Trophoblast cell (in vitro differentiated cells and primary cell): ENCODE measurements at regions not wholly inside any gene's neighbourhood (a gene's known extent, or its start where the extent isn't known, plus 50 kb on each side); places are given as distances from the start of the nearest gene placed in this dataset.
A peak's percentile ranks its signal among the peaks of the same experiment; 100 is the strongest.

ENCODE experiments used
- DNase-seq, 2 donors: peaks; one replicate each; pipeline ENCODE4 v3.0.0-alpha.2; 2016
- H2AFZ ChIP-seq: 2 replicates; pipeline ENCODE4 v1.6.1; 2013; ENCODE audit warnings: low read length, moderate library complexity, mild to moderate bottlenecking; ENCODE audit not compliant: insufficient read depth, poor library complexity
- H2AK5ac ChIP-seq: 2 replicates; pipeline ENCODE4 v1.6.1; 2013; ENCODE audit warnings: mild to moderate bottlenecking, low read length
- H2BK120ac ChIP-seq: 2 replicates; pipeline ENCODE4 v1.6.1; 2013; ENCODE audit warnings: low read length, mild to moderate bottlenecking, moderate library complexity; ENCODE audit not compliant: insufficient read depth, poor library complexity
- H2BK12ac ChIP-seq: 2 replicates; pipeline ENCODE4 v1.6.1; 2013; ENCODE audit warnings: mild to moderate bottlenecking, low read length, moderate library complexity
- H2BK5ac ChIP-seq: 2 replicates; pipeline ENCODE4 v1.6.1; 2013; ENCODE audit warnings: low read length, low read depth, moderate library complexity, mild to moderate bottlenecking; ENCODE audit not compliant: poor library complexity
- H3K14ac ChIP-seq: 2 replicates; pipeline ENCODE4 v1.6.1; 2013; ENCODE audit warnings: mild to moderate bottlenecking, low read length
- H3K18ac ChIP-seq: 2 replicates; pipeline ENCODE4 v1.6.1; 2013; ENCODE audit warnings: mild to moderate bottlenecking, low read length
- H3K23ac ChIP-seq: 2 replicates; pipeline ENCODE4 v1.6.1; 2013; ENCODE audit warnings: low read length
- H3K27ac ChIP-seq: 2 replicates; pipeline ENCODE4 v1.5.1; 2013; ENCODE audit warnings: low read depth, mild to moderate bottlenecking, inconsistent platforms, low read length, moderate library complexity
- H3K27me3 ChIP-seq: 2 replicates; pipeline ENCODE4 v1.6.1; 2013; ENCODE audit warnings: inconsistent platforms, mild to moderate bottlenecking, low read length, moderate library complexity; ENCODE audit not compliant: insufficient read depth
- H3K36me3 ChIP-seq, 2 experiments: 1 replicate in 1 of 2; 2 replicates in 1 of 2; pipeline ENCODE4 v1.6.1; 2013; ENCODE audit warnings: low read length in 2 of 2, mild to moderate bottlenecking in 2 of 2, moderate library complexity in 1 of 2; ENCODE audit not compliant: insufficient read depth in 2 of 2, control insufficient read depth in 1 of 2
- H3K4ac ChIP-seq: 2 replicates; pipeline ENCODE4 v1.6.1; 2013; ENCODE audit warnings: low read depth, mild to moderate bottlenecking, low read length, moderate library complexity
- H3K4me1 ChIP-seq, 2 experiments: 1 replicate in 1 of 2; 2 replicates in 1 of 2; pipeline ENCODE4 v1.6.1; 2013; ENCODE audit warnings: low read length in 2 of 2, mild to moderate bottlenecking in 2 of 2, moderate library complexity in 1 of 2; ENCODE audit not compliant: insufficient read depth in 2 of 2, control insufficient read depth in 1 of 2
- H3K4me2 ChIP-seq: 2 replicates; pipeline ENCODE4 v1.6.1; 2013; ENCODE audit warnings: inconsistent platforms, mild to moderate bottlenecking, low read length, moderate library complexity
- H3K4me3 ChIP-seq: 2 replicates; pipeline ENCODE4 v1.5.1; 2013; ENCODE audit warnings: mild to moderate bottlenecking, low read depth, low read length, inconsistent platforms
- H3K79me1 ChIP-seq: one replicate; pipeline ENCODE4 v1.6.1; 2013; ENCODE audit warnings: low read length
- H3K79me2 ChIP-seq: 2 replicates; pipeline ENCODE4 v1.6.1; 2013; ENCODE audit warnings: low read length, mild to moderate bottlenecking; ENCODE audit not compliant: control insufficient read depth, insufficient read depth, poor library complexity
- H3K9ac ChIP-seq: 2 replicates; pipeline ENCODE4 v1.6.1; 2013; ENCODE audit warnings: mild to moderate bottlenecking, low read length
- H3K9me3 ChIP-seq: 2 replicates; pipeline ENCODE4 v1.6.1; 2013; ENCODE audit warnings: low read depth, mild to moderate bottlenecking, control low read depth, inconsistent platforms, low read length; ENCODE audit not compliant: insufficient read depth
- H4K12ac ChIP-seq: 2 replicates; pipeline ENCODE4 v1.6.1; 2013; ENCODE audit warnings: low read depth, mild to moderate bottlenecking, low read length, moderate library complexity
- H4K8ac ChIP-seq: 2 replicates; pipeline ENCODE4 v1.6.1; 2013; ENCODE audit warnings: low read depth, mild to moderate bottlenecking, low read length, moderate library complexity
- H4K91ac ChIP-seq: one replicate; pipeline ENCODE4 v1.6.1; 2013; ENCODE audit warnings: low read depth, mild to moderate bottlenecking, low read length, moderate library complexity
- WGBS: extraction: QIAGEN DNeasy Blood & Tissue Kit; methylation state at CpG from one replicate; pipeline ENCODE4 v1.1.7; 2013; ENCODE audit warnings: missing lambda C conversion rate; ENCODE audit not compliant: insufficient read length, insufficient coverage; ENCODE audit errors: extremely low coverage; 5-methylcytosine and 5-hydroxymethylcytosine counted together

GRCh38 chr7:136049818-136050461 is 72.8 kb upstream of the MTPN start:
- peaks cover 6% of the 10 kb centered on the region for H3K9me3 ChIP-seq
- H2BK12ac ChIP-seq = no peak overlapping the region
- H3K18ac ChIP-seq = no peak overlapping the region
- no peak overlapping the region for H4K91ac ChIP-seq
- H3K23ac ChIP-seq = no peak overlapping the region
- no peak overlapping the region for H3K4ac ChIP-seq
- no peaks in the 10 kb centered on the region for H3K36me3 ChIP-seq
- H3K4me3 ChIP-seq = no peak overlapping the region
- H3K4me2 ChIP-seq = no peak overlapping the region
- H2BK5ac ChIP-seq = no peak overlapping the region
- no peak for DNase-seq
- H2AK5ac ChIP-seq = no peak overlapping the region
- H2BK120ac ChIP-seq = no peak overlapping the region
- no peaks in the 10 kb centered on the region for H3K79me1 ChIP-seq
- H4K12ac ChIP-seq = no peak overlapping the region
- H3K27ac ChIP-seq = no peak overlapping the region
- H4K8ac ChIP-seq = no peak overlapping the region
- H3K27me3 ChIP-seq = no peaks in the 10 kb centered on the region
- WGBS = 100% methylated on average over 1 of the region's 6 CpGs
- H3K4me1 ChIP-seq = no peaks in the 10 kb centered on the region
- H3K14ac ChIP-seq = no peak overlapping the region
- H2AFZ ChIP-seq = no peak overlapping the region
- no peaks in the 10 kb centered on the region for H3K79me2 ChIP-seq
- no peak overlapping the region for H3K9ac ChIP-seq

- H3K4me3 ChIP-seq = no peak overlapping the region
- no CpG with 5 or more reads among the region's 7 CpGs for WGBS
Observed at GRCh38 chr7:136049117-136049516, 72.0 kb upstream of the MTPN start.

GRCh38 chr7:136046548-136046947 is 69.4 kb upstream of the MTPN start:
- Histone ChIP-seq H2BK120ac (no peak overlapping the region), H3K79me1 (no peaks in the 10 kb centered on the region), H2BK12ac (no peak overlapping the region), H3K23ac (no peak overlapping the region), H4K12ac (no peak overlapping the region), H3K36me3 (no peaks in the 10 kb centered on the region), H3K4me1 (no peaks in the 10 kb centered on the region), H4K91ac (no peak overlapping the region), H3K4me2 (no peak overlapping the region), H3K27me3 (no peaks in the 10 kb centered on the region), H2AK5ac (no peak overlapping the region), H3K4me3 (no peak overlapping the region), H3K14ac (no peak overlapping the region), H3K79me2 (no peaks in the 10 kb centered on the region), H2BK5ac (no peak overlapping the region), H3K4ac (no peak overlapping the region), H3K9me3 (peaks cover 8% of the 10 kb centered on the region), H4K8ac (no peak overlapping the region), H3K9ac (no peak overlapping the region), H3K18ac (no peak overlapping the region), H3K27ac (no peak overlapping the region), H2AFZ (no peak overlapping the region)
- peak; percentile 64 to 82 for DNase-seq
- no CpG with 5 or more reads among the region's 2 CpGs for WGBS

More at GRCh38 chr7:136049117-136049516, 72.0 kb upstream of the MTPN start:
- H3K14ac ChIP-seq = no peak overlapping the region
- H3K23ac ChIP-seq = no peak overlapping the region
- no peak overlapping the region for H2BK120ac ChIP-seq
- H3K27me3 ChIP-seq = no peaks in the 10 kb centered on the region
- no peak overlapping the region for H3K27ac ChIP-seq
- H3K36me3 ChIP-seq = no peaks in the 10 kb centered on the region
- H3K79me2 ChIP-seq = no peaks in the 10 kb centered on the region
- no peak overlapping the region for H3K4me2 ChIP-seq
- no peak overlapping the region for H3K18ac ChIP-seq
- peaks cover 8% of the 10 kb centered on the region for H3K9me3 ChIP-seq
- no peak overlapping the region for H2AK5ac ChIP-seq
- no peak overlapping the region for H3K9ac ChIP-seq
- no peaks in the 10 kb centered on the region for H3K4me1 ChIP-seq
- DNase-seq = no peak
- no peaks in the 10 kb centered on the region for H3K79me1 ChIP-seq
- no peak overlapping the region for H2BK5ac ChIP-seq
- H2BK12ac ChIP-seq = no peak overlapping the region
- H4K8ac ChIP-seq = no peak overlapping the region
- H2AFZ ChIP-seq = no peak overlapping the region
- H4K12ac ChIP-seq = no peak overlapping the region
- no peak overlapping the region for H4K91ac ChIP-seq
- no peak overlapping the region for H3K4ac ChIP-seq

- Histone ChIP-seq H4K91ac (no peak overlapping the region), H2BK12ac (no peak overlapping the region), H3K4ac (no peak overlapping the region), H2BK120ac (no peak overlapping the region), H3K79me1 (no peaks in the 10 kb centered on the region), H3K4me2 (no peak overlapping the region), H2BK5ac (no peak overlapping the region), H3K18ac (no peak overlapping the region), H3K9me3 (peaks cover 8% of the 10 kb centered on the region), H3K4me3 (no peak overlapping the region), H3K9ac (no peak overlapping the region), H3K36me3 (no peaks in the 10 kb centered on the region), H3K79me2 (no peaks in the 10 kb centered on the region), H4K8ac (no peak overlapping the region), H2AFZ (no peak overlapping the region), H3K4me1 (no peaks in the 10 kb centered on the region), H3K23ac (no peak overlapping the region), H2AK5ac (no peak overlapping the region), H4K12ac (no peak overlapping the region), H3K27ac (no peak overlapping the region), H3K14ac (no peak overlapping the region), H3K27me3 (no peaks in the 10 kb centered on the region)
- no peak for DNase-seq
- WGBS = no CpG with 5 or more reads among the region's 1 CpG
Observed at GRCh38 chr7:136045992-136046391, 68.8 kb upstream of the MTPN start.
